A673 (cell line): ENCODE measurements at regions not wholly inside any gene's neighbourhood (a gene's known extent, or its start where the extent isn't known, plus 50 kb on each side); places are given as distances from the start of the nearest gene placed in this dataset.

ENCODE experiments used
- BruUV-seq: library from RNA; stranded (reverse); fragments of 400-500 nt; replicated peaks from 2 replicates; lab custom pipeline; 2021; lab: Mats Ljungman, UMichigan
- CTCF ChIA-PET: fragments of 300-600 bp; sonication (Branson Sonifier 250); formaldehyde crosslinking; loops from one replicate; lab custom pipeline; 2022; ENCODE audit warnings: antibody characterized with exemption; lab: Charles Lee
- POLR2A ChIA-PET: fragments of 300-600 bp; sonication (Branson Sonifier 250); formaldehyde crosslinking; loops from one replicate; lab custom pipeline; 2022; ENCODE audit warnings: antibody characterized with exemption; ENCODE audit not compliant: low non-redundant PET; lab: Charles Lee
- DNase-seq: peaks from one replicate; pipeline ENCODE4 v3.0.0-alpha.2; 2015; ENCODE audit warnings: low spot score
- H3K27ac ChIP-seq: fragments of 200-600 bp; sonication (generic); 2 replicates; pipeline ENCODE4 v1.5.1; 2016; ENCODE audit warnings: mixed run types, low read depth, mild to moderate bottlenecking, mixed read lengths, antibody characterized with exemption, low read length; ENCODE audit not compliant: poor library complexity, severe bottlenecking
- H3K27me3 ChIP-seq: fragments of 200-600 bp; sonication (generic); replicated peaks from 2 replicates; pipeline ENCODE4 v1.6.1; 2017; ENCODE audit warnings: mixed run types, low read depth, mild to moderate bottlenecking, mixed read lengths, antibody characterized with exemption, low read length; ENCODE audit not compliant: insufficient read depth, poor library complexity
- H3K36me3 ChIP-seq: fragments of 200-600 bp; sonication (generic); 2 replicates; pipeline ENCODE4 v1.6.1; 2016; ENCODE audit warnings: mixed run types, mild to moderate bottlenecking, mixed read lengths, antibody characterized with exemption, low read length; ENCODE audit not compliant: insufficient read depth, poor library complexity, severe bottlenecking
- H3K4me1 ChIP-seq: fragments of 200-600 bp; sonication (generic); 2 replicates; pipeline ENCODE4 v1.6.1; 2017; ENCODE audit warnings: mixed run types, mild to moderate bottlenecking, mixed read lengths, antibody characterized with exemption, low read length; ENCODE audit not compliant: insufficient read depth, poor library complexity, severe bottlenecking
- H3K4me3 ChIP-seq: fragments of 200-600 bp; sonication (generic); 2 replicates; pipeline ENCODE4 v1.5.1; 2016; ENCODE audit warnings: low read depth, mixed run types, mild to moderate bottlenecking, mixed read lengths, low read length; ENCODE audit not compliant: poor library complexity, severe bottlenecking
- H3K9me3 ChIP-seq: fragments of 200-600 bp; sonication (generic); 2 replicates; pipeline ENCODE4 v1.6.1; 2016; ENCODE audit warnings: mixed run types, low read depth, mild to moderate bottlenecking, mixed read lengths, antibody characterized with exemption, low read length; ENCODE audit not compliant: poor library complexity, severe bottlenecking
- CTCF ChIP-seq: fragments of 300-800, 200-600 bp; sonication (generic); conservative IDR thresholded peaks from 2 replicates; pipeline ENCODE4 v1.5.1; 2017; ENCODE audit warnings: low read depth, mild to moderate bottlenecking, antibody characterized with exemption, low read length, moderate library complexity, mixed read lengths
- EZH2 ChIP-seq: fragments of 200-600 bp; sonication (generic); IDR thresholded peaks from 2 replicates; pipeline ENCODE4 v1.6.1; 2017; ENCODE audit warnings: borderline replicate concordance, low read depth, mild to moderate bottlenecking, mixed read lengths, antibody characterized with exemption, low read length; ENCODE audit not compliant: poor library complexity, severe bottlenecking
- intact Hi-C: fragments of 100-400 bp; cut with micrococcal nuclease; formaldehyde crosslinking; loops from one replicate; pipeline ENCODE4 v1.10.0; 2022; ENCODE audit not compliant: unreplicated experiment

DNA sequence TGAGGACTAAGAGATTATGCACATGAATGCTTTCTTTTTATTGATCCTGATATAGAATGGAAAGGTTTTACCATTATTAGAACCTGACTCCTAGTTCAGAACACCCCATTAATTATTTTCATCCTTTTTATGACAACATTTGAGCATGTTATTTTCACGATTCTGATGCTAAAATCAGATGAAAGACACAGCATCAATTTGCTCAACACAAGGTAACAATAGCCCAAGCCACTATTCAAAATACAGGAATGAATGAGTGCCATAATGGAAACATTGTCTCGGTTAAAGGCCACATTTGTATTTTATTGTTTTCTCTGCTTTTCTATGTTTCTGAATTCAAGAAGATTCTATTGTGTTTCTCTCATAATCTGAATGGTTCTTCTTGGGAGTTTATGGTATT, 126.3 kb upstream of the POF1B start:
- Histone ChIP-seq H3K36me3 (no peaks in the 10 kb centered on the region), H3K27me3 (no peaks in the 10 kb centered on the region), H3K27ac (no peak overlapping the region), H3K4me3 (no peak overlapping the region), H3K4me1 (no peaks in the 10 kb centered on the region), H3K9me3 (no peaks in the 10 kb centered on the region)
- no peak for DNase-seq
- no TSS peak for BruUV-seq
- ChIA-PET CTCF (no interaction called here), POLR2A (no interaction called here)
- intact Hi-C loops: no loop called here
- no peak for TF ChIP-seq EZH2
- no peak for TF ChIP-seq CTCF

DNA sequence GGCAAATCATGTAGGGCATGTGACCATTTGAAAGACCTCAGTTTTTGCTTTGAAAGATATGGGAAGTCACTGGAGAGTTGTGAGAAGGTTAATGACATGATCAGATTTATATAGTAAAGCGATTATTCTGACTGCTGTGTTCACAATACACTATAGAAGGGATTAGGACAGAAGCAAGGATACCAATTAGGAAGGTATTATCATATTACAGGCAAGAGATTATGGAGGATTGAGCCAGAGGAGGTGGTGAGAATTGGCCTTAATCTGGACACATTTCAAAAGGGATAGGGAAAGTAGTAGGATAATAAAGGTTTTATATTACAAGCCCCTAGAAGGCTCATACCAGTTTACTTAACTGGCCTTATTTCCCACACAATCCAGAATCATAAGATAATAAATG, 124.9 kb upstream of the POF1B start:
- no peak for DNase-seq
- ChIA-PET POLR2A (no interaction called here), CTCF (no interaction called here)
- no peak overlapping the region for H3K4me3 ChIP-seq
- H3K27ac ChIP-seq: no peak overlapping the region
- H3K9me3 ChIP-seq: no peaks in the 10 kb centered on the region
- H3K36me3 ChIP-seq: no peaks in the 10 kb centered on the region
- no TSS peak for BruUV-seq
- H3K27me3 ChIP-seq: no peaks in the 10 kb centered on the region
- intact Hi-C loops: no loop called here
- TF ChIP-seq EZH2 (no peak), CTCF (no peak)
- no peaks in the 10 kb centered on the region for H3K4me1 ChIP-seq

DNA sequence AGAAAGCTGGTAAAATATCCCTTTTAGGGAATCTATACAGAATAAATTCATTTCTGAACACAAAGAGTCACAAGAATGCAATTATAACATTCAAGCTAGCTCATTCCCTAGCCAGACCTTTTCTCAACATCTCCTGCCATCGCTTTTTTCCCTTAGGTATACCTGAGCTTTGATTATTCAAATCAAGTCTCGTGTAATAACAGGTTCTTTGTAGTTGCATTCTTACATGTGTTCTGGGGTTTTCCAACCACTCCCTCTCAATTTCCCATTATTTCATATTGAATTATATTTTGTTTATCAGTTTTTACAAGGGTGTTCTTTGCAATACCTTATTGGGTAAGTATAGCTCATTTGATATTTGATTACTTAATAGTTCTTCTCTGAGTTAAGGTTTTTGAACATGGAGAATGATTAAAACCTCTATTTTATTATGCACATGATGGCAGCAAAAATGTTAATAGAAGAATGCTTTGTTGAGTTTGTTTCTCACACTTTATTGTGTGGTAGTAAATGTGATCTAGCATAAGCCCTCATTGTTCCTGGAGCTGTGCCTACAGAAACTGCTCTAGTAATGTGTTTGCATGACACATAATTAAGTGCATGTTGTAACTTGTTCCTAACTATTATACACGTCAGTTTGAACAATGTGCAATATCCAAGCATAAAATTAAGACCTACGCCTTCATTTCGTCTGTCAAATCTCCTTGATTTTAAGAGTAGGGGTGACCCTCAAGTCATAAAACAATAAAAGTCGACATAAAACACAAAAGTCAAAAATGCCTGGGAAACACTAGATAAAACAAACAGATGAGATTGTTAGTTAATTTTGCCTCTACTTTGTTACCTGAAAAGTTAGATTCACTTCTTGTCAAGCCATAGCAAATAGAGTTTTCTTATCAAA, 124.0 kb upstream of the POF1B start:
- ChIA-PET CTCF (no interaction called here), POLR2A (no interaction called here)
- Histone ChIP-seq H3K36me3 (no peaks in the 10 kb centered on the region), H3K27me3 (no peaks in the 10 kb centered on the region), H3K4me3 (no peak overlapping the region), H3K4me1 (no peaks in the 10 kb centered on the region), H3K27ac (no peak overlapping the region), H3K9me3 (no peaks in the 10 kb centered on the region)
- BruUV-seq: no TSS peak
- DNase-seq: no peak
- TF ChIP-seq EZH2: no peak
- TF ChIP-seq CTCF: no peak
- intact Hi-C loops: no loop called here
